Lower lobe of right lung (tissue), 2 donors: ENCODE measurements at regions not wholly inside any gene's neighbourhood (a gene's known extent, or its start where the extent isn't known, plus 50 kb on each side); places are given as distances from the start of the nearest gene placed in this dataset.

ENCODE experiments used
- ATAC-seq, 2 donors: fragments of 200-7000 bp; cut with Tn5 transposase; one replicate each; pipeline ENCODE4 v1.9.1; 2020 to 2022; ENCODE audit warnings: mild to moderate bottlenecking in 2 of 2, moderate library complexity in 2 of 2
- DNase-seq: peaks from one replicate; pipeline ENCODE4 v3.0.0-alpha.2; 2020
- H3K27ac ChIP-seq: fragments of 200-600 bp; one replicate; pipeline ENCODE4 v1.8.0; 2022
- H3K27me3 ChIP-seq: fragments of 200-600 bp; one replicate; pipeline ENCODE4 v1.8.0; 2022; ENCODE audit warnings: low read depth
- H3K36me3 ChIP-seq: fragments of 200-600 bp; one replicate; pipeline ENCODE4 v1.8.0; 2022; ENCODE audit warnings: mild to moderate bottlenecking
- H3K4me1 ChIP-seq: fragments of 200-600 bp; one replicate; pipeline ENCODE4 v1.8.0; 2022
- H3K4me3 ChIP-seq: fragments of 200-600 bp; one replicate; pipeline ENCODE4 v1.8.0; 2022; ENCODE audit warnings: mild to moderate bottlenecking
- H3K9me3 ChIP-seq: fragments of 200-600 bp; one replicate; pipeline ENCODE4 v1.8.0; 2022
- intact Hi-C: fragments of 100-400 bp; cut with DNase I; formaldehyde crosslinking; loops from one replicate; pipeline ENCODE4 v1.11.0; 2022
- TF ChIP-seq, protein P1 (sequence below): fragments of 200-600 bp; IDR thresholded peaks from one replicate; pipeline ENCODE4 v1.8.0; 2022; ENCODE audit warnings: antibody characterized with exemption, mild to moderate bottlenecking
- donor health status: DM: no; HTN: yes; CAD: no; lungs with severe emphysema.

GRCh38 chr10:129047600-129047999 lies 419.4 kb upstream of the MGMT start:
- H3K4me3 ChIP-seq, result no peak overlapping the region
- H3K9me3 ChIP-seq, result no peaks in the 10 kb centered on the region
- TF ChIP-seq, protein P1, sequence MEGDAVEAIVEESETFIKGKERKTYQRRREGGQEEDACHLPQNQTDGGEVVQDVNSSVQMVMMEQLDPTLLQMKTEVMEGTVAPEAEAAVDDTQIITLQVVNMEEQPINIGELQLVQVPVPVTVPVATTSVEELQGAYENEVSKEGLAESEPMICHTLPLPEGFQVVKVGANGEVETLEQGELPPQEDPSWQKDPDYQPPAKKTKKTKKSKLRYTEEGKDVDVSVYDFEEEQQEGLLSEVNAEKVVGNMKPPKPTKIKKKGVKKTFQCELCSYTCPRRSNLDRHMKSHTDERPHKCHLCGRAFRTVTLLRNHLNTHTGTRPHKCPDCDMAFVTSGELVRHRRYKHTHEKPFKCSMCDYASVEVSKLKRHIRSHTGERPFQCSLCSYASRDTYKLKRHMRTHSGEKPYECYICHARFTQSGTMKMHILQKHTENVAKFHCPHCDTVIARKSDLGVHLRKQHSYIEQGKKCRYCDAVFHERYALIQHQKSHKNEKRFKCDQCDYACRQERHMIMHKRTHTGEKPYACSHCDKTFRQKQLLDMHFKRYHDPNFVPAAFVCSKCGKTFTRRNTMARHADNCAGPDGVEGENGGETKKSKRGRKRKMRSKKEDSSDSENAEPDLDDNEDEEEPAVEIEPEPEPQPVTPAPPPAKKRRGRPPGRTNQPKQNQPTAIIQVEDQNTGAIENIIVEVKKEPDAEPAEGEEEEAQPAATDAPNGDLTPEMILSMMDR, result no peak
- no peak overlapping the region for H3K27ac ChIP-seq
- ATAC-seq (no peak), DNase-seq (no peak)
- H3K36me3 ChIP-seq, result no peaks in the 10 kb centered on the region
- H3K4me1 ChIP-seq, result no peaks in the 10 kb centered on the region
- peaks cover 4% of the 10 kb centered on the region for H3K27me3 ChIP-seq
- intact Hi-C loops, result no loop called here

GRCh38 chr10:129048513-129048912 lies 418.5 kb upstream of the MGMT start:
- no peak for ATAC-seq
- H3K36me3 ChIP-seq, result no peaks in the 10 kb centered on the region

GRCh38 chr10:129049501-129049900 lies 417.5 kb upstream of the MGMT start:
- peaks cover 3% of the 10 kb centered on the region for H3K27me3 ChIP-seq
- no peak for DNase-seq
- no peaks in the 10 kb centered on the region for H3K9me3 ChIP-seq
- no peaks in the 10 kb centered on the region for H3K4me1 ChIP-seq
- no peaks in the 10 kb centered on the region for H3K36me3 ChIP-seq
- no peak overlapping the region for H3K4me3 ChIP-seq
- TF ChIP-seq, protein P1, result no peak
- ATAC-seq, result no peak
- intact Hi-C loops, result no loop called here
- H3K27ac ChIP-seq, result no peak overlapping the region

More at GRCh38 chr10:129048513-129048912, 418.5 kb upstream of the MGMT start:
- H3K4me1 ChIP-seq, result no peaks in the 10 kb centered on the region
- no peaks in the 10 kb centered on the region for H3K9me3 ChIP-seq
- no peak overlapping the region for H3K27ac ChIP-seq
- H3K27me3 ChIP-seq, result peaks cover 4% of the 10 kb centered on the region
- H3K4me3 ChIP-seq, result no peak overlapping the region
- TF ChIP-seq, protein P1, result no peak
- no peak for DNase-seq
- intact Hi-C loops, result no loop called here

GRCh38 chr10:129055225-129055624 lies 411.8 kb upstream of the MGMT start:
- intact Hi-C loops, result no loop called here
- no peaks in the 10 kb centered on the region for H3K27me3 ChIP-seq
- H3K36me3 ChIP-seq, result no peaks in the 10 kb centered on the region
- ATAC-seq (no peak), DNase-seq (no peak)
- H3K4me3 ChIP-seq, result no peak overlapping the region
- no peak overlapping the region for H3K27ac ChIP-seq
- TF ChIP-seq, protein P1, result no peak
- no peaks in the 10 kb centered on the region for H3K4me1 ChIP-seq
- no peaks in the 10 kb centered on the region for H3K9me3 ChIP-seq

DNA sequence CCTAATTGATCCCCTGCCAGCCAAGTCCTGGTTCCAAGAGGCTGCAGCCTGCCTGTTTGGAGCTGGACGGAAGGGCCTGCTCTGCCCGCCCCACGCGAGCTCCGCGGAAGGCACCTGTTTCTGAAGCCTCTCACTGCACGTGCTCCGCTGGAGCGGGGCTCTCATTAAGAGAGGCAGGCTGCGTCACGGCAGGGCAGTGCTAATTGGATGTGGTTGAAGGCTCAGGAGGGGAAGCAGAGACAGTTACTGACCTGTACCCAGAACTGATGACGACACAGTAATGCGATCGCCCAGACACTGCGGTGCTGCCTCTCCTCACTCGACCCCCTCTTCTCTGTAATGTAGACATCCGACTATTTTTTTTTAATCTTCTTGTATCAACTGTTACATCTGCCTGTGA lies 411.1 kb upstream of the MGMT start:
- ATAC-seq, result no peak
- intact Hi-C loops, result no loop called here
- Histone ChIP-seq H3K4me3 (no peak overlapping the region), H3K27ac (no peak overlapping the region), H3K27me3 (no peaks in the 10 kb centered on the region), H3K36me3 (no peaks in the 10 kb centered on the region), H3K4me1 (no peaks in the 10 kb centered on the region), H3K9me3 (no peaks in the 10 kb centered on the region)
- no peak for DNase-seq
- TF ChIP-seq, protein P1, result no peak
